GM19035 (cell line): ENCODE measurements at regions not wholly inside any gene's neighbourhood (a gene's known extent, or its start where the extent isn't known, plus 50 kb on each side); places are given as distances from the start of the nearest gene placed in this dataset.
A peak's percentile ranks its signal among the peaks of the same experiment; 100 is the strongest.
"Not testable (repeated sequence)": the region's sequence is repeated elsewhere in the genome, so short reads cannot be mapped to it uniquely, and the experiment has no call there.

Experiments
- ATAC-seq: cut with Tn5 transposase; IDR thresholded peaks from one replicate; pipeline ENCODE4 v1.9.1; 2021; ENCODE audit not compliant: unreplicated experiment

GRCh38 chr2:35463805-35464596 lies 891.6 kb upstream of the CRIM1 start:
- no peak for ATAC-seq

GRCh38 chr2:35462226-35462998 lies 893.2 kb upstream of the CRIM1 start:
- no peak for ATAC-seq

GRCh38 chr2:35461406-35461805 lies 894.2 kb upstream of the CRIM1 start:
- ATAC-seq, result no peak

GRCh38 chr2:35454966-35455638 lies 900.5 kb upstream of the CRIM1 start:
- ATAC-seq, result no peak

- no peak for ATAC-seq
Observed at GRCh38 chr2:35447821-35448220, 907.8 kb upstream of the CRIM1 start.

GRCh38 chr2:35447215-35447614 lies 908.4 kb upstream of the CRIM1 start:
- no peak for ATAC-seq

GRCh38 chr2:35443087-35443486 lies 912.5 kb upstream of the CRIM1 start:
- no peak for ATAC-seq

GRCh38 chr2:35441575-35441974 lies 914.0 kb upstream of the CRIM1 start:
- not testable (repeated sequence) for ATAC-seq

GRCh38 chr2:35440308-35440707 lies 915.3 kb upstream of the CRIM1 start:
- ATAC-seq, result not testable (repeated sequence)

- not testable (repeated sequence) for ATAC-seq
Observed at GRCh38 chr2:35436893-35437292, 918.7 kb upstream of the CRIM1 start.

- ATAC-seq, result no peak
Observed at GRCh38 chr2:35428548-35428947, 927.0 kb upstream of the CRIM1 start.

GRCh38 chr2:35421485-35421884 lies 934.1 kb upstream of the CRIM1 start:
- no peak for ATAC-seq

- ATAC-seq, result no peak
Observed at GRCh38 chr2:35417293-35417692, 938.3 kb upstream of the CRIM1 start.

GRCh38 chr2:35416391-35417140 lies 939.0 kb upstream of the CRIM1 start:
- no peak for ATAC-seq

- no peak for ATAC-seq
Observed at GRCh38 chr2:35415942-35416341, 939.6 kb upstream of the CRIM1 start.

GRCh38 chr2:35415282-35415681 lies 940.3 kb upstream of the CRIM1 start:
- no peak for ATAC-seq

- peak; percentile 82 for ATAC-seq
Observed at GRCh38 chr2:35410431-35411061, 945.0 kb upstream of the CRIM1 start.

GRCh38 chr2:35409762-35410161 lies 945.8 kb upstream of the CRIM1 start:
- no peak for ATAC-seq

- ATAC-seq, result no peak
Observed at GRCh38 chr2:35408320-35408719, 947.3 kb upstream of the CRIM1 start.

GRCh38 chr2:35391736-35392442 lies 963.7 kb upstream of the CRIM1 start:
- ATAC-seq, result no peak
